CD4-positive, alpha-beta T cell (primary cell): ENCODE measurements at regions not wholly inside any gene's neighbourhood (a gene's known extent, or its start where the extent isn't known, plus 50 kb on each side); places are given as distances from the start of the nearest gene placed in this dataset.

ENCODE experiments used
- ATAC-seq: fragments of 200-7000 bp; cut with Tn5 transposase; one replicate; pipeline ENCODE4 v1.10.0; 2022; ENCODE audit warnings: mild to moderate bottlenecking; ENCODE audit not compliant: poor library complexity
- CTCF ChIA-PET: fragments of 350-600 bp; sonication (Branson Sonifier 250); formaldehyde crosslinking; loops from one replicate; lab custom pipeline; 2021; ENCODE audit warnings: antibody characterized with exemption, inconsistent platforms; lab: Charles Lee
- POLR2A ChIA-PET: fragments of 350-600 bp; sonication (Branson Sonifier 250); formaldehyde crosslinking; loops from one replicate; lab custom pipeline; 2021; ENCODE audit warnings: antibody characterized with exemption, inconsistent platforms; lab: Charles Lee
- DNase-seq, 14 experiments: peaks; one replicate each; pipeline ENCODE4 v3.0.0-alpha.2; 2013 to 2020; ENCODE audit warnings: mixed read lengths in 2 of 14
- H3K27ac ChIP-seq, 2 donors: one replicate each; pipeline versions ENCODE4 v1.5.1 to v1.7.0; 2013; ENCODE audit warnings: low read length in 2 of 2, low read depth in 1 of 2, mild to moderate bottlenecking in 1 of 2
- H3K27me3 ChIP-seq, 2 experiments: 1 replicate in 1 of 2; 2 replicates in 1 of 2; pipeline versions ENCODE4 v1.6.1 to v1.7.0; 2013; ENCODE audit warnings: low read length in 2 of 2, control low read depth in 1 of 2, mild to moderate bottlenecking in 1 of 2, moderate library complexity in 1 of 2; ENCODE audit not compliant: insufficient read depth in 2 of 2, control insufficient read depth in 1 of 2
- H3K36me3 ChIP-seq: one replicate; pipeline ENCODE4 v1.6.1; 2013; ENCODE audit warnings: low read length, control low read depth; ENCODE audit not compliant: insufficient read depth
- H3K4me1 ChIP-seq: one replicate; pipeline ENCODE4 v1.6.1; 2013; ENCODE audit warnings: low read length, control low read depth; ENCODE audit not compliant: insufficient read depth
- H3K4me3 ChIP-seq: one replicate; pipeline ENCODE4 v1.5.1; 2013; ENCODE audit warnings: mild to moderate bottlenecking, low read length, moderate library complexity
- H3K9me3 ChIP-seq, 2 experiments: 1 replicate in 1 of 2; 2 replicates in 1 of 2; pipeline versions ENCODE4 v1.6.1 to v1.7.0; 2013; ENCODE audit warnings: low read length in 2 of 2, mild to moderate bottlenecking in 2 of 2, control low read depth in 1 of 2, moderate library complexity in 1 of 2; ENCODE audit not compliant: control insufficient read depth in 1 of 2, insufficient read depth in 1 of 2
- H3K27ac Mint-ChIP-seq: one replicate; pipeline ENCODE4 v1.8.0; 2020; ENCODE audit warnings: mixed read lengths
- H3K27me3 Mint-ChIP-seq: one replicate; pipeline ENCODE4 v1.8.0; 2021; ENCODE audit warnings: mixed read lengths
- H3K36me3 Mint-ChIP-seq: one replicate; pipeline ENCODE4 v1.8.0; 2021; ENCODE audit warnings: low read depth, mixed read lengths
- H3K4me1 Mint-ChIP-seq: one replicate; pipeline ENCODE4 v1.8.0; 2021; ENCODE audit warnings: low read depth, mixed read lengths
- H3K4me3 Mint-ChIP-seq: one replicate; pipeline ENCODE4 v1.8.0; 2020; ENCODE audit warnings: mild to moderate bottlenecking, mixed read lengths
- H3K9me3 Mint-ChIP-seq: one replicate; pipeline ENCODE4 v1.8.0; 2020; ENCODE audit warnings: mixed read lengths
- CTCF ChIP-seq: fragments of 200-600 bp; IDR thresholded peaks from one replicate; pipeline ENCODE4 v1.8.0; 2022; ENCODE audit warnings: antibody characterized with exemption, mild to moderate bottlenecking
- intact Hi-C, 2 experiments: fragments of 100-400 bp; cut with DNase I in 1 of 2; cut with micrococcal nuclease in 1 of 2; formaldehyde crosslinking; loops; one replicate each; pipeline versions ENCODE4 v1.15.1 to v1.9.0; 2023 to 2025; cut with DNase I, micrococcal nuclease

GRCh38 chr10:118107541-118107940, 60.8 kb upstream of the RAB11FIP2 start:
- Histone ChIP-seq H3K27ac (no peak overlapping the region), H3K4me1 (no peaks in the 10 kb centered on the region), H3K4me3 (no peak overlapping the region), H3K27me3 (peaks cover 5 to 11% of the 10 kb centered on the region in 2 experiments), H3K9me3 (no peaks in the 10 kb centered on the region), H3K36me3 (no peaks in the 10 kb centered on the region)
- ATAC-seq, result no peak
- ChIA-PET POLR2A (no interaction called here), CTCF (no interaction called here)
- Mint-ChIP-seq H3K36me3 (no peaks in the 10 kb centered on the region), H3K4me3 (no peak overlapping the region), H3K27me3 (peaks cover 21% of the 10 kb centered on the region), H3K4me1 (no peaks in the 10 kb centered on the region), H3K27ac (no peak overlapping the region), H3K9me3 (no peaks in the 10 kb centered on the region)
- intact Hi-C loops, result loop anchor here (5.0 to 10.0 kb wide), 2 partner anchors 610 to 613 kb away; no protein-coding TSS in a partner anchor
- DNase-seq, result no peak
- no peak for TF ChIP-seq CTCF

GRCh38 chr10:118107040-118107439, 60.3 kb upstream of the RAB11FIP2 start:
- H3K4me1 ChIP-seq, result no peaks in the 10 kb centered on the region
- H3K27me3 ChIP-seq, result peaks cover 5 to 11% of the 10 kb centered on the region in 2 experiments
- Mint-ChIP-seq H3K4me3 (no peak overlapping the region), H3K27ac (no peak overlapping the region), H3K27me3 (peaks cover 23% of the 10 kb centered on the region), H3K4me1 (no peaks in the 10 kb centered on the region), H3K9me3 (no peaks in the 10 kb centered on the region), H3K36me3 (no peaks in the 10 kb centered on the region)
- H3K27ac ChIP-seq, result no peak overlapping the region
- ChIA-PET POLR2A (no interaction called here), CTCF (interaction anchor here (1.1 kb wide), 1 partner anchor 610 kb away, joined by 3 read pairs; no protein-coding TSS in a partner anchor)
- intact Hi-C loops, result loop anchor here (5.0 to 10.0 kb wide), 2 partner anchors 610 to 612 kb away; no protein-coding TSS in a partner anchor
- DNase-seq, result no peak
- H3K4me3 ChIP-seq, result no peak overlapping the region
- H3K36me3 ChIP-seq, result no peaks in the 10 kb centered on the region
- TF ChIP-seq CTCF, result no peak
- ATAC-seq, result no peak
- H3K9me3 ChIP-seq, result no peaks in the 10 kb centered on the region

GRCh38 chr10:118106426-118106825, 59.7 kb upstream of the RAB11FIP2 start:
- Histone ChIP-seq H3K27me3 (peaks cover 5 to 11% of the 10 kb centered on the region in 2 experiments), H3K27ac (no peak overlapping the region), H3K4me3 (no peak overlapping the region), H3K4me1 (no peaks in the 10 kb centered on the region), H3K9me3 (no peaks in the 10 kb centered on the region), H3K36me3 (no peaks in the 10 kb centered on the region)
- Mint-ChIP-seq H3K27ac (no peak overlapping the region), H3K4me3 (no peak overlapping the region), H3K27me3 (peaks cover 23% of the 10 kb centered on the region), H3K36me3 (no peaks in the 10 kb centered on the region), H3K9me3 (no peaks in the 10 kb centered on the region), H3K4me1 (no peaks in the 10 kb centered on the region)
- peak; percentile 20 for TF ChIP-seq CTCF
- peak in 4 of 14 experiments; percentile 3 to 18 (median 11) for DNase-seq
- CTCF ChIA-PET, result interaction anchor here (1.1 kb wide), 1 partner anchor 610 kb away, joined by 3 read pairs; no protein-coding TSS in a partner anchor
- no peak for ATAC-seq
- intact Hi-C loops, result loop anchor here (5.0 to 10.0 kb wide), 2 partner anchors 609 to 612 kb away; no protein-coding TSS in a partner anchor
- POLR2A ChIA-PET, result no interaction called here
